Muscle layer of colon (tissue), 2 donors: ENCODE measurements at regions not wholly inside any gene's neighbourhood (a gene's known extent, or its start where the extent isn't known, plus 50 kb on each side); places are given as distances from the start of the nearest gene placed in this dataset.
"Not testable (repeated sequence)": the region's sequence is repeated elsewhere in the genome, so short reads cannot be mapped to it uniquely, and the experiment has no call there.

Experiments used
- H3K27ac ChIP-seq: one replicate; pipeline ENCODE4 v1.7.0; 2013; ENCODE audit warnings: low read depth, mild to moderate bottlenecking, low read length, moderate library complexity
- H3K27me3 ChIP-seq, 2 donors: one replicate each; pipeline ENCODE4 v1.7.0; 2013; ENCODE audit warnings: low read length in 2 of 2, mild to moderate bottlenecking in 2 of 2; ENCODE audit not compliant: insufficient read depth in 2 of 2, control insufficient read depth in 1 of 2
- H3K36me3 ChIP-seq: one replicate; pipeline ENCODE4 v1.7.0; 2013; ENCODE audit warnings: mild to moderate bottlenecking, low read length; ENCODE audit not compliant: insufficient read depth
- H3K4me1 ChIP-seq: one replicate; pipeline ENCODE4 v1.7.0; 2013; ENCODE audit warnings: mild to moderate bottlenecking, low read length; ENCODE audit not compliant: insufficient read depth
- H3K4me3 ChIP-seq, 2 donors: one replicate each; pipeline ENCODE4 v1.7.0; 2013; ENCODE audit warnings: low read length in 2 of 2, low read depth in 1 of 2, mild to moderate bottlenecking in 1 of 2, moderate library complexity in 1 of 2
- H3K9ac ChIP-seq: one replicate; pipeline ENCODE4 v1.7.0; 2013; ENCODE audit warnings: low read length
- H3K9me3 ChIP-seq: one replicate; pipeline ENCODE4 v1.7.0; 2013; ENCODE audit warnings: mild to moderate bottlenecking, low read length
- donor health status: abdominal sarcoma.
- donor health status: Adenocarcinoma of cecum.

DNA sequence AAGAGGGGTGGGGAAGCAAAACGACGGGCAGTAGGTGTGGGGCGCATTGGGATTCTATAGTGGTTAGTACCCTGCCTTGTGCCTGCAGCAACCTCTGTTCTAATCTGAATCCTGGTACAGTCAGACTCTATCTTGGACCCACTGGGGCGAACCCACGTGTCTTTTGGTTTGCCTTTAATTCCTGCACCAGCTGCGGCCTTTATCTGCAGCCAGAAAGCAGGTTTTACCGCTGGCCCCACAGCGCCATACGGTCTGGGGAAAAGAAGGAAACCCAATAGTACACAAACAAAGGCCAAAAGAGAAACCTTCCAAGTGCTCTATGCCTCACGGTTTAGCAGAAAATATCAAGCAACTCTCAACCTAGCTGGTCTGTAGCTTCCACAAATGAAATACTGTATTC is 118.2 kb downstream of the PPIAL4A start:
- not testable (repeated sequence) for H3K9ac ChIP-seq, H3K36me3 ChIP-seq, H3K4me1 ChIP-seq, H3K27ac ChIP-seq, H3K4me3 ChIP-seq, H3K27me3 ChIP-seq, H3K9me3 ChIP-seq

DNA sequence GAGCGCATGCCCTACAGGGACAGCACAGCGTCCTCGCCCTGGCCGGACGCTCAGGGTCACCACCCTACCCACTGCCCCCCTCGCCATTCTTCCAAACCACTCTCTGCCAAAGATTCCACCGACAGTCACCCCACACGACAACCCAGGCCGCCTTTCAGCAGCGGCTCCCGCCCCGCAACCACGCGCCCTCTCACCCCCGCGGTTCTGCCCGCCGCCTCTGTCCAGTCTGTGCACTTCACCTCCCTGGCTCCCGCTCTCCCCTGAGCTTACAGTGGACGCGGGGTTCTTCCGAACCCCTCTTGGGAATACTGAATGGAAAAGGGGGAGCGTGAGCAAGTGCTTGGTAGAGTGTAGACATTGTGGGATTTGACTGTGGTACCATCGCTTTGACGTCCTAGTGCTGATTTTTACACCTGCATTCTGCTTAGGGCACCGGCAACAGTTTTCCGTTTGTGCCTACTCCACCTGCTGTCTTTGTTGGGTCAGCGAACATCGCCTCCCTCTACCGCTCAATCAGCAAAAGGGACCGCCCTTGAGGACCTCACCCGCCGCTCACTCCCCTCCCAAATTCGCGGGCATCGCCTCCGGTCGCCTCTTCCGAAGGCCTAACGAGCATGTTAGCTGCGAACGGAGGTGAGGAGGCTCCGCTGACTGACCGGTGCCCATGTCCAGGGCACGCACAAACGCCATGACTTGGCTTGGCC is 119.1 kb downstream of the PPIAL4A start:
- not testable (repeated sequence) for H3K4me3 ChIP-seq, H3K9me3 ChIP-seq

DNA sequence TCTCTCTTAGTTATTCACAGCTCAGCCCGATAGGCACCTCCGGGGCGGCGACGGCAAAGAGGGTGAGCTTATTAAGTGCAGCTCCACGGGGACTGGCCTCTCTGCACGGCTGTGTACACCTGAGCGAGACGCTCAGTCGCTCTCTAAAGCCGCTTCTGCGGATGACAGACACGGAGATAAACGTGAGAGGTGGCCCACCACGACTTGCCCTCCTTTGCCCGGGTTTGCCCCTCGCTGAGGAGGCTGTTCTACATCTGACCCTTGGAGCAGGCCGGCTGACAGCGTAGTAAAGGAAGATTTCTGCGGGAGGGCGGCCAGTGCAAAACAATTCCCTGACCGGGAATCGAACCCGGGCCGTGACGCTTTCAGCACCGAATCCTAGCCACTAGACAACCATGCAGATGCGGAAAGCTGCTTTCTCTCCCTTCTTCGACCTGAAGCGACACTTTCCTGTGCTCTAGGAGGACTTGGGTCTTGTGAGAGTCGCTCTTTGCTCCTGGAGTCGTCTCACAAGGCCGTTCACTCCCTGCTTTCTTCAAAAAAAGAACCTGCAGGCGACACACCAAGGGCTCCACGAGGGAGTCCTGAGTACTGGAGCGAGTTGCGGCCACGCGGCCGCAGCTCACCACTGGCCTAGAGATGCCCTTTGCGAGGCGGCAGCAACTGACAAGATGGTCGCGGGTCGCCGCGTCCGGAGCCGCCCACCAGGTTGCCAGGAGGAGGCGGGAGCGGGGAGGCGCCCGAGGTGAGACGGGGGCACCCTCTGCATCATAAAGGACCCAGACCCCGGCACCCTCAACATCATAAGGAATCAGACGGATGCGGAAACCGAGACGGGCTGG is 119.9 kb downstream of the PPIAL4A start:
- H3K27ac ChIP-seq, H3K4me1 ChIP-seq, H3K9me3 ChIP-seq, H3K36me3 ChIP-seq, H3K4me3 ChIP-seq, H3K9ac ChIP-seq, H3K27me3 ChIP-seq: not testable (repeated sequence)

More for the DNA sequence above, 119.1 kb downstream of the PPIAL4A start:
- H3K27ac ChIP-seq, H3K9ac ChIP-seq, H3K36me3 ChIP-seq, H3K27me3 ChIP-seq, H3K4me1 ChIP-seq: not testable (repeated sequence)

DNA sequence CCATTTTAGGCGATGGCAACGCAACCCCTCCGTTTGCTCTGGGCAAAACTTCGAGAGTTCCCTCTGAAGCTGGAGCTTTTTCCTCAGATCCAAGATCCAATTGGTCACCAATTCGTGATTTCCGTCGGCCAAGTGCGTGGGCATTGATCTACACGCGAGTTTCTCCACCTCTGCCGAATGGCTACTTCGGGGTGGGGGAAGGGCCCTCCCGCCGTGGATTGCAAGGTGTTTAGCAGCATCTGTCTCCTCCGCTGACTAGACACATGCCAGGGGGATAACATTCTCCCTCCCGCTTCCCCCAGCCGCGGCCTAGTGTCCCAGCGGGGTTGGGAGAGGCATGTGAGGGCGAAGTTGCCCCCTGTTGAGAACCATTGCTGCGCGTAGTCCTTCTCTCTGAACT is 120.6 kb downstream of the PPIAL4A start:
- H3K4me1 ChIP-seq, H3K36me3 ChIP-seq, H3K4me3 ChIP-seq, H3K27me3 ChIP-seq, H3K9me3 ChIP-seq, H3K9ac ChIP-seq, H3K27ac ChIP-seq: not testable (repeated sequence)

DNA sequence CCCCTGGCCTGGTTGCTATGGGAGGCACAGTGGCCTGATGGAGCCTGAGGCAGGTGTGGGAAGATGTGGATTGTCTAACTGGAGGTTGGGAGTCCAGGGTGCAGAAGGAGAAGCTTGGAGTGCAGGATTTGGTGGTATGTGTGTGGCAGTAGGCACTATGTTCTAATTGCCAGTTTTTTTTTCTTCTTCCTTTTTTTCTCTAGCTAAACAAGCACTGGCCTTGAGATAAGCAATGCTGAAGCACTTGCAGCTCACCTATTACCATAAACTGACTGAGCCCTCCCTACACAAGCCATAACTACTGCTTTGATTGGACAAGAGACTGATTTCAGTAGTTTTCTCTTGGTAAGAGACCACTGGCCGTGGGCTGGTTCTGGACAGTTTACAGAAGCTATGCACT is 123.6 kb downstream of the PPIAL4A start:
- H3K9ac ChIP-seq, H3K4me1 ChIP-seq, H3K27me3 ChIP-seq, H3K4me3 ChIP-seq, H3K36me3 ChIP-seq, H3K27ac ChIP-seq, H3K9me3 ChIP-seq: not testable (repeated sequence)

DNA sequence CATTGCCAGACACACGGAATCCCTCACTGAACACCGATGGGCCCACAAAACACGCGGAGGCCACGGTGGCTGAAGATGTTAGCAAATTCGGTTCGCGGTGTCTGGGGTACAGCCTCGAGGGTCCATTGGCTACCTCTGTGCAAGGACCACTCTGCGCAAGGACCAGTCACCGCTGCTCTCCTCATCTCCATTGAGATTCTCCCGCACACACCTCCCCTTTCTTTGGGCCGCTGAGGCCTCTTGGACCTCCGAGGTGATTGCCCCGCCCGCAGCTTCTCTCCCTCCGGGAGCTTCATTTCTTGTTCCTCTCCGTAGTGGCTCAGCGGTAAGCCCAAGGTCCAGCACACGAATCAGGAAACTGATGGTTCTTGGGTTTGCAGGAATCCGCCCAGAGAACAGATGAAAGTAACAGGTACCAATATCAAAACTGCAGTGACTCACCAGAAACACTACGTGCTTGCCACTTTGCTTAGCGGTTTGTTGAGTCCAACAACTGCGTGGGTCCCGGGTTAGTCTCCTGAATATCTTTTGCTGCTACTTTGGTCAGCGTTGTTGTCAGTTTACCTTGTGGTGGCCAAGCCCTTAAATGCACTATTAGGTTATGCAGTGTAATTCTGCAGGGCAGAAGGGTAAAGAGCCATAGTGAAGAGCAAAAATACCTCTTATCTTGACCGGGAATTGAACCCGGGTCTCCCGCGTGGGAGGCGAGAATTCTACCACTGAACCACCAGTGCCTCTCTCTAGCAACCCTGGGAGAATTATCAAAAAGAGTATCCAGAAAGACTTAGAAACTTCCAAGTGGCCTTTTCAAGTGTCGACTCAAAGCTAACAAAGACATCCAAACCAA is 126.8 kb downstream of the PPIAL4A start:
- not testable (repeated sequence) for H3K9me3 ChIP-seq, H3K4me1 ChIP-seq, H3K4me3 ChIP-seq, H3K9ac ChIP-seq, H3K27me3 ChIP-seq, H3K36me3 ChIP-seq, H3K27ac ChIP-seq

DNA sequence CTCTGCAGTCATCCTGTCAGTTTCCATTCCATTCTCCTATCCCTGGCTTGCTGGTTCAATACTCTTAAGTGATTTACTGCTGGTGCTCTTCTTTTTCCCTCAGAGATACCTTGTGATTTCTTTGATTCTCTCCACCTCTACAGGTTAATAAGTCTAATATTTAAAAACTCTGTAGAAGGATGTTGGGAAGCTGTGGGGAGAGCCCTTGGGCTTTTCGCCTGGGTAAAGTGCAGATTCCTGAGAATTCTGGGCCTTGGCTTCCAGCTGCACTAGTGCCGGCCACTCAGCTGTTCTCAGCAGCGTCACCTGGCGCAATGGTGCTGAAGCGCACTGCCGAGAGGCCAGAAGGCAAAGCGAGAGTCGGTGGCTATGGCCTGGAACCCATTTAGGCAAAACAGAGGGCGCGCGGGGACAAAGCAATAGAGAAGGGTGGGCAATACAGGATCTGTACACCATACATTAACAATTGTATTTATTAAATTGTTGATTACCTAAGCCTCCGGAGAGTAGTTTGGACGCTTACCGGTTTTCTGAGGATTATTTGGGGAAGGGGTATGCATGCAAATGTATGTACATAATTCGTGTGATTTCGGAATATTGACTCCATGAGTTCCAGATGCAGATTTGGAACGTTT is 130.3 kb downstream of the PPIAL4A start:
- H3K27me3 ChIP-seq, H3K36me3 ChIP-seq, H3K9me3 ChIP-seq, H3K4me1 ChIP-seq, H3K9ac ChIP-seq, H3K27ac ChIP-seq, H3K4me3 ChIP-seq: not testable (repeated sequence)

DNA sequence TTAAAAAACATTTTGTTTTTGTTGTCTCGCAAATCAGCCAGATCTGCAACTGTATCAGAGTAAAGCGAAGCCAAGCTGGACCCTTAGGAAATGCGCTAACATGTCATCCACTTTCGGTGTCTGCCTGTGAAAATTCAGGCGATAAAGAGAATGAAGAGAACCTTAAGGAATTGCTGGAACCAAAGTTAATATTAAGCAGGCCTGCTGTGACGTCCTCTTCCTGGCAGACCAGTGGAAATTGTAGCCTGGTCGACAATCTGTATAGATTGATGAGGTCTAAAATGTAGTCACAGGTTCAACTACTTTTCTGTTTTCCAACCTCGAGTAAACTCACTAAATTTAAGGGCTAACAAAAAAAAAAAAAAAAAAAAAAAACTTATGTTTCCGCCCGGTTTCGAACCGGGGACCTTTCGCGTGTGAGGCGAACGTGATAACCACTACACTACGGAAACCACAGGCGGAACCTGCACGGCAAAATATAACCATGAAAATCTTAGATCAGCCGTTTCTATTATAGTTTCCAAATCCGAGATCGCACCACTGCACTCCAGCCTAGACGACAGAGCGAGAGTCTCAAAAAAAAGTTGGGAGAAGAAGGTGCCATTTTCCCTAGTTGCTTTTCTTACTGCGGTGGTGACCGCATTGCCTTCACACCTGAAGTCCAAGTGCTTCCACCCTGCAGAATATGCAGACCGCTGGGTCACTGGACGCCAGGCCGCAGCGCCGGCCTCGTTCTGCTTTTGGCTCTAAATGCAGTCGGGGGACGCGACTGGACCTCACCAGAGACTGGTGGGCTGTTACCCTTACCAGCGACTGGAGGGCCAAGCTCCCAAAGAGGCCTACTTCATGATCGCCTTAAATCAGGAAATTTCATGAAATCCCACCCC is 131.0 kb downstream of the PPIAL4A start:
- not testable (repeated sequence) for H3K4me3 ChIP-seq, H3K4me1 ChIP-seq, H3K9ac ChIP-seq, H3K27me3 ChIP-seq, H3K36me3 ChIP-seq, H3K9me3 ChIP-seq, H3K27ac ChIP-seq

DNA sequence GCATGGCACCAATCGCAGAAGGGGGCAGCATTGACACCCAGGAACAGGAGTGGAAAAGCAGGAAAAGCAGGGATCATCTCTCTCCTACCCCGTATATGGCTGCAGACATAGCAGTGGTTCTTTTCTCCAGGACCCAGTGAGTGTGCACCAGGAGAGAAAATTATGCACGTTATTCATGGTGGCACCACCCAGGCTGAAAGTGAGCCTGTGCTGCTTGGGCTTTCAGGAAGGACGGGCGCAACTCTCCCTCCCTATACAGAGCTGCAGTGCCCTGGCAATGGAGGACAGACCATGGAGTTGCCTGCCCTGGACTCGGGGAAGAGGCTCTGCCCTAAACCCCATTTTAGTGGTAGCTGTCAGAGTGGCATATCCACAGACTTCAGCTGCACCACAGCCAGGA is 132.1 kb downstream of the PPIAL4A start:
- H3K36me3 ChIP-seq, H3K27me3 ChIP-seq, H3K4me1 ChIP-seq, H3K27ac ChIP-seq, H3K4me3 ChIP-seq, H3K9ac ChIP-seq, H3K9me3 ChIP-seq: not testable (repeated sequence)

DNA sequence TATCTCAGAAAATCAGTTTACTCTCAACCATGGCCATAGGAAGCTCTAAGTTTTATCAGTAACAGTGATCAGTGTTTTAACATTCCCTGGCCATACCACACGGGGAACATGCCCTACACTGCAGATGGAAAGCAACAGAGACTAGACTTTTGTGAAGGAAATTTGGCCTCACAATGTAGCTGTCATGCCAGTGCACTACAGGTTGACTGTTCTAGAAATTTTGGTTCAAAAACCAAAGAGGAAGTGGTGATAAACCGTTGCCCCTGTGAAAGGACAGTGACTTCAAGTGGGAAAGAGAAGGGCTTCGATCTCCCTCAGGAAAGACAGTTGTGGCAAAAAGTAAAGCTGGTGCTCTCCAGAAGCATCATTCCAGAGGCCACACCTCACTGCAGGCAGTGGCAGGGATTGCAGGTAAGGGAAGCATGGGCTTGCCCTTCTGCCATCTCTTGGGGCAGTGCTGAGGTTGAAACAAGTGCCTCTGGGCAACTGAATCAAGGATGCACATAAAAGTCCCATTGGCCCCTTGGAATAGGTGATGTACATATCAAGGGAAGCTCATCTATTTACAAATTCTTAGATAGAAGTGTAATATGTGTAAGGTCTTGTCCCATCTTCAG is 143.4 kb downstream of the PPIAL4A start:
- H3K36me3 ChIP-seq, H3K4me1 ChIP-seq, H3K4me3 ChIP-seq, H3K9me3 ChIP-seq, H3K27ac ChIP-seq, H3K9ac ChIP-seq, H3K27me3 ChIP-seq: not testable (repeated sequence)
